HG03196 (cell line): ENCODE measurements at regions not wholly inside any gene's neighbourhood (a gene's known extent, or its start where the extent isn't known, plus 50 kb on each side); places are given as distances from the start of the nearest gene placed in this dataset.

Source experiments
- ATAC-seq: cut with Tn5 transposase; IDR thresholded peaks from one replicate; pipeline ENCODE4 v1.9.1; 2021; ENCODE audit not compliant: unreplicated experiment

GRCh38 chr15:31261266-31262142, 65.1 kb upstream of the KLF13 start:
- no peak for ATAC-seq

- ATAC-seq = no peak
Observed at GRCh38 chr15:31262143-31262530, 64.5 kb upstream of the KLF13 start.

GRCh38 chr15:31262901-31263671, 63.5 kb upstream of the KLF13 start:
- ATAC-seq = no peak

GRCh38 chr15:31263751-31264558, 62.7 kb upstream of the KLF13 start:
- peak; percentile 30 for ATAC-seq

- ATAC-seq = no peak
Observed at GRCh38 chr15:31264559-31265089, 62.0 kb upstream of the KLF13 start.

- no peak for ATAC-seq
Observed at GRCh38 chr15:31265090-31265870, 61.4 kb upstream of the KLF13 start.

GRCh38 chr15:31265871-31266711, 60.5 kb upstream of the KLF13 start:
- ATAC-seq = peak; percentile 39

GRCh38 chr15:31266712-31267111, 59.9 kb upstream of the KLF13 start:
- peak; percentile 6 for ATAC-seq

GRCh38 chr15:31267161-31268107, 59.2 kb upstream of the KLF13 start:
- no peak for ATAC-seq

- no peak for ATAC-seq
Observed at GRCh38 chr15:31268108-31268501, 58.5 kb upstream of the KLF13 start.

- no peak for ATAC-seq
Observed at GRCh38 chr15:31268911-31269784, 57.5 kb upstream of the KLF13 start.

GRCh38 chr15:31269816-31270575, 56.6 kb upstream of the KLF13 start:
- no peak for ATAC-seq

- no peak for ATAC-seq
Observed at GRCh38 chr15:31270767-31271166, 55.9 kb upstream of the KLF13 start.

- no peak for ATAC-seq
Observed at GRCh38 chr15:31271224-31271635, 55.4 kb upstream of the KLF13 start.

- ATAC-seq = no peak
Observed at GRCh38 chr15:31271711-31272557, 54.7 kb upstream of the KLF13 start.
